GM19035 (cell line): ENCODE measurements at regions not wholly inside any gene's neighbourhood (a gene's known extent, or its start where the extent isn't known, plus 50 kb on each side); places are given as distances from the start of the nearest gene placed in this dataset.
"Not testable (repeated sequence)": the region's sequence is repeated elsewhere in the genome, so short reads cannot be mapped to it uniquely, and the experiment has no call there.

Experiments
- ATAC-seq: cut with Tn5 transposase; IDR thresholded peaks from one replicate; pipeline ENCODE4 v1.9.1; 2021; ENCODE audit not compliant: unreplicated experiment

DNA sequence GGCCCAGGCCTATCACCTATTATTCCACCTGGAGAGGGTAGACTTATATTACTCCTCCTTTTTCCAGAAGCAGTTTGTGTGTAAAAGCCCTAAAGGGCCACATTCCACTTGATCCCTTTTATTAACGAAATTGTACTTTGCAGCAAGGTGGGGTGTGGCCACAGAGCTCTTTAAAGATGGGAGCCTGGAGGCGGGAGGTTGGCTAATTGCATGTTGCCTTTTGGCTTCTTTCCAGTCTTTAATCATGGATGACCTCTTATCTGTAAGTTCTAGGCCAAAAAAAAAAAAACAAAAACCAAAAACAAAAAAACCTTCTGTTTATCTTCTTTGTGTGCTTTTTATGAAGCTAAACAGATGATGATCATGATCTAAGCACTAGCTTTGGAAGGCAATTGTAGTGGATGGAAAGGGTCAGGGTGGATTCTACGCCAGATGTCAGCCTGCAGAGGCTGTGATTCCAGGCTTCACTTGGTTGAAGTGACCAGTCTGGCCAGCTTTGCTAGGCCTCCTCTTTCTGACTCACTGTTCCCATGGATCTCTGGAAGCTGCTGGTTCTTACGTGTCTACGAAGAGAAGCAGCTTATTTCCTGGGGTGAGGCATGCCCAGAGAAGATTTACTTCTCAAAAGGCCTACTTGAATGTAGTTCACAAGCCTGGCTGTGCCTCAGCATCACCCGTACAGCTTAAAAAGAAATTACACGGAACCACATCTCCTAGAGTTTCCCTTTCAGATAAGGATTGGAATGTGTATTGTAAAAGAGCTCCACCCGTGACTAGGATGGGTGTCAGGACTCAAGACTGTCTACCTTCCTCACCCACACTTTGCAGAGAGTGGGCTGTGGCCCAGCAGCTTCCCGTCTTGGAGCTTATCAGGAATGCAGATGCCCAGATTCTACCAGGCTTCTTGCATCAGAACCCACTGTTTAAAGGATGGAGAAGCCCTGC is 330.9 kb upstream of the C2CD4B start:
- ATAC-seq = no peak

- no peak for ATAC-seq
Observed at GRCh38 chr15:62497356-62497755, 332.3 kb upstream of the C2CD4B start.

DNA sequence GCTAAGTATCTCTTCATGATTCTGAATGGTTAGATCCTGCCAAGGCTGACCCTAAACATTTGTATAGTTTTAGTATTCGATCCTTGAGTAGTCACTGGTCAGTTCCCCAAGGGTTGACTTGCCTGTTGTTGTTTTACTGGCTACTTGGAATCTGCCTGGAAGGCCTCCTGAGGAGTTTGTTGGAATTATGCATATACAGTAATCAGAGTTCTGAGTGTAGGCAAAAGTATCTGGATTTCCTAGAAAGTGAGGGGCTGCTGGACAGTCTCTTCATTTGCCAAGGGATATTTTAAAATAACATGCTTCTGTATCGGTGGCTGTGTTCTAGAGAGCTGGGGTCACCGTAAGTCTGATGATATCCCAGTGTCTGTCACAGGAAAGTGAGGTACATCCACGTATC is 333.2 kb upstream of the C2CD4B start:
- no peak for ATAC-seq

GRCh38 chr15:62498712-62499111 is 333.6 kb upstream of the C2CD4B start:
- no peak for ATAC-seq

- ATAC-seq = no peak
Observed at GRCh38 chr15:62500325-62500724, 335.2 kb upstream of the C2CD4B start.

GRCh38 chr15:62502451-62502850 is 337.4 kb upstream of the C2CD4B start:
- ATAC-seq = no peak

DNA sequence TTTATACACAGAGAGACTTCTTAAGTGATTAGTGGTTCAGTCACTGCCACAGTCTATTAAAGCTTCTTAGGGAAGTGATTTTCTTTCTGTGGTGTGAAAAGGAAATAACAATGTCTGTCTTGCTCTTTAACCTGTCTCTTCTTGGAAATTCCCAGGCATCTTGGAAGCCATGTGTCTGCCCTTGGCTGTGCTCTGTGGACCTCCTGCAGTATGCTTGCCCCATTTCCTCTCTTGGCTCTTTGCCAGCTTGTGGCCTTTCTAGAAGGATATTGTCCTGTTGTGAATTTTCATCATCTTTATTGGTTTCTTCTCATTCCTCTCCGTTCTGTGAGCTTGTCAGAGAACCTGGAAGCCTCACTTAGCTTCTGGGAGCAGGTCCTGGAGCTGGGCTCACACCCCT is 338.4 kb upstream of the C2CD4B start:
- ATAC-seq = no peak

GRCh38 chr15:62505762-62506161 is 340.7 kb upstream of the C2CD4B start:
- ATAC-seq = no peak

DNA sequence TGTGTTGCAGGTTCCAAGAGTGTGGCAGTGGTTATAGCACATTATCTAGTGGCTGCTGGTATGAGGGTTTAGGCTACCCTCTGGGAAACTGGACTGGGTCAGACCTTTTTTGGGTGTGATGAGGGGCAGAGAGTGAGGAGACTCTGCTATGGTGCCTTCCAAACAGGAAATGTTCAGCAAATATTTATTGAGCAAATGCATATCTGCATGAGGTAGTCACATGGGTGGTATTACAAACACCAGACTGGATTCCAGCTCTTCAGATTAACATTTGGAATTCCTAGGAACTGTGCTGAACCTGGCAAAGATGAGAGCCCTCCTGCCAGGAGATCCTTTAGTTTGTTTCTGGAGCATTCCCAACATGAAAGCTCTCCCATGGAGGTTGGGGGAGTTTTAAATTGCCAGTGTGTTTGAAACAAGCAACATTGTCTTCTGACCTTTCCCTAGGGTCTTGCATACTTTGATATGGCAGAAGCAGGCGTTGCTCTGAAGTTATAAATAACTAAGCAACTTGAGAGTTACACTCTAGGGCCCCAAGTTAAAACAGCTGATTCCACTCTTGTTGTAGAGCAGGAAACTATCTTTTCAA is 341.2 kb upstream of the C2CD4B start:
- ATAC-seq = no peak

- ATAC-seq = no peak
Observed at GRCh38 chr15:62509395-62509958, 344.4 kb upstream of the C2CD4B start.

- ATAC-seq = no peak
Observed at GRCh38 chr15:62510791-62511190, 345.7 kb upstream of the C2CD4B start.

- no peak for ATAC-seq
Observed at GRCh38 chr15:62512904-62513303, 347.8 kb upstream of the C2CD4B start.

DNA sequence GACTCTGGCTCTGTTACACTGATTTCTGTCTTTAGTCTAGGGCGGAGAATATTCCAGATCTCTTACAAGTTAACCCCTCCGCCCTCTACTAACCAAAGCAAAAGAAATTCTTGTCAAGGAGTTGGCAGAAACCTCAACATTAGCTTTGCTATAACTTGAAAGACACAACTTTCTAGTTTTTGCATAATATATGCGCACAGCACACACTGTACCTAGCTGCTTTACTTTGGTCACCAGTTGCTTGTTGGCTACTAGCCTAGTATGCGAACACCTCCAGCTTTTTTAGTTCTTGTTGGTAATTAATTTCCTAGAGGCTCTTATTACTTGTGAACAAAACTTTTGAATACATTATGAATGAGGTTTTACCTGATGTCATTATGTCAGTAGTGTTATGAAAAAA is 348.8 kb upstream of the C2CD4B start:
- ATAC-seq = no peak

- ATAC-seq = no peak
Observed at GRCh38 chr15:62515696-62516395, 350.8 kb upstream of the C2CD4B start.

DNA sequence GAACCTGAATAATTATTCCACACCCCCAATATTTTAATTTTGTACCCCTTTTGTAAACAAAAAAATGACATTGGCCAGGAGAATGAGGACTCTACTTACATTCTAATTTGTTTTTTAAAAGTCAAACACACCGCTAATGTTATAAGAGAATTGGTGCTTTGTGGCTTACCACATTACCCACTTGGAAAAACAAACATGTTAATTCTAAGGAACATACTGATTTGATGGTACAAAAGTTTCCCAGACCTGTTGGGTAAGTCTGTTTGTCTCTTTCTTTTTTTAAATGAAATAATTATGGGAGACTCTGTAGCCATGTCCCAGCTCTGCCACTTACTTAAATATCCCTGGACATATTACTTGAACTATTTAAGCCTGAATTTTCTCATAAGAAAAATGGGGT is 352.5 kb upstream of the C2CD4B start:
- ATAC-seq = no peak

DNA sequence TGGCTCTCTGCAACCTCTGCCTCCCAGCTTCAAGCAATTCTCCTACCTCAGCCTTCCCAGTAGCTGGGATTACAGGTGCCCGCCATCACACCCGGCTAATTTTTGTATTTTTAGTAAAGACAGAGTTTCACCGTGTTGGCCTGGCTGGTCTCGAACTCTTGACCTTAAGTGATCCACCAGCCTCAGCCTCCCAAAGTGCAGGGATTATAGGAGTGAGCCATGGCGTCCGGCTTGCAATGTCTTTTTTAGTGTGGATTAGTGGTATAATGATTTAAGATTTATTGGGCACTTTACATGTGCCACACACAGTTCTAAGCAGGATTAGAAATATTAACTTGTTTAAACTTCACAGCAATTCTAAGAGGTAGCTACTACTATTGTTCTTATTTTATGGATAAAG is 353.6 kb upstream of the C2CD4B start:
- not testable (repeated sequence) for ATAC-seq

DNA sequence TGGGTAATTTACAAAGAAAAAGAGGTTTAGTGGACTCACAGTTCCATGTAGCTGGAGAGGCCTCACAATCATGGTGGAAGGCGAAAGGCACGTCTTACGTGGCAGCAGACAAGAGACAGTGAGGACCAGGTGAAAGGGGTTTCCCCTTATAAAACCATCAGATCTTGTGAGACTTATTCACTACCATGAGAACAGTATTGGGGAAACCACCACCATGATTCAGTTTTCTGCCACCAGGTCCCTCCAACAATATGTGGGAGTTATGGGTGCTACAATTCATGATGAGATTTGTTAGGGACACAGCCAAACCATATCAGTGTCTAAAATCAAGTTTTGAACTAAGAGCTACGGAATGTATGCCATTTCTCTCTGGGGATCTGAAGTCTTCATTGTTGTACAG is 354.8 kb upstream of the C2CD4B start:
- no peak for ATAC-seq

GRCh38 chr15:62520887-62521286 is 355.8 kb upstream of the C2CD4B start:
- no peak for ATAC-seq

DNA sequence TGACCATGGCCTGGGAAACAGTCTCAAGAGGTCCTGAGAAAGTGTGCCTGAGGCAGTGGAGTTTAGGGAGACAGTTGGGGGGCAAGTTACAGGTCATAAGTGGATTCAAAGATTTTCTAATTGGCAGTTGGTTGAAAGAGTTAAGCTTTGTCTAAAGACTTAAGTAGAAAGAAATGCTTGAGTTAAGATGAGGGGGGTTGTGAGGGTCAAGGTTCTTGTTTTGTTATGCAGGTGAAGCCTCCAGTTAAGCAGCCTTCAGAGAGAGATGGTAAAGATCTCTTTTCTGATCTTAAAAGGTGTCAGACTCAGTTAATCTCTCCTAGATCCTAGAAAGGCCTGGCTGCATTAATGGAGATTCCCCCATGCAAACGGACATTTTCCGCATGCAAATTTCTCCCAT is 356.3 kb upstream of the C2CD4B start:
- ATAC-seq = no peak

DNA sequence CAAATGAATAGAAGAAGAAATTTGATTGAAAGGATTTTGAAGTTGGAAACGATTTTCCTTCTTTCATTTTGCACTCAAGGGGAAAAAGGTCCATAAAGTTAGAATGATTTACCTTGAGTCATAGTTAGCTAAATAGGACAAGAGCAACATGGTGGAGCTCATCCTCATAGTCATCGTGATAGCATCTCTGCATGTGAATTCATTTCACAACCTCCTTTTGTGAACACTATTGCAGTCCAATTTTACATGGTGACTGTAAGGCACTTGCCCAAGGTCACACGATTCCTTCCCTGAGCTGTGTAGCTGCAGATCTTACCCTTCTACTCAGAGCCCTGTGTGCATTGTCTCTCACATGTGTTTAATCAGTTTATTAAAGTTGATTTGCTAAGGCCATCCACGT is 359.8 kb upstream of the C2CD4B start:
- ATAC-seq = no peak

DNA sequence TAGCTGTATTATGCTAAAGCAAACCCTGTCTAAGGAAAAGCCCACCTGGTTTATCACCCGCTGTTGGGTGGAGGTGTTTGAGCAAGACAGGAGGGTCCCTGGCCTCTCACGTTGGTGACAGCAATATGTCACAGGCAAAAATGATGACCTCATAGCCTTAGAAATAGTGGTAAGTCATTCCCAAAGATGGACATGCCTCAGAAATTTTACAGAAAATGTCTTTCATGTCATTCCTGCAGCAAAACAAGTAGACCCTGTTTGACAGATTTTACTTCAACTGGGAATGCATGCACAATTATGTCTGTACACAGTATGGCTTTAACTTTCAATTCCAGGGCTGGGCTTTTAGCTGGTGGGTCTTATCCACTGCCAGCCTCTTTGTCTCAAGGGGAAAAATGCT is 362.3 kb upstream of the C2CD4B start:
- ATAC-seq = no peak

GRCh38 chr15:62528505-62528904 is 363.4 kb upstream of the C2CD4B start:
- ATAC-seq = no peak
